ENCODE measurements at regions not wholly inside any gene's neighbourhood (a gene's known extent, or its start where the extent isn't known, plus 50 kb on each side); places are given as distances from the start of the nearest gene placed in this dataset.

DNA sequence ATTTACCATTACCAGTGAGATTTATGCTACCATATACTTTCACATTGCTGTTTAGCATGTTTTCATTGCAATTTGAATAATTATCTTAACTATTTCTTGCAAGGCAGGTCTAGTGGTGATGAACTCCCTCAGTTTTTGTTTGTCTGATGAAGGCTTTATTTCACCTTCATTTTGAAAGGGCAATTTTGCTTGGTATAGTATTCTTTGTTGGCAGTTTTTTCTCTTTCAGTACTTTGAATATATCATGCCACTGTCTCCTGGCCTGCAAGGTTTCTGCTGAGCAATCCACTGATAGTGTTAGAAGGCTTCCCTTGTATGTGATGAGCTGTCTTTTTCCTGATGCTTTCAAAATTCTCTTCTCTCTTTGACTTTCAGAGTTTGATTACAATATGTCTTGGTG lies 188.0 kb downstream of the MARCHF11 start:
- Histone ChIP-seq H2AFZ (ENCODE audit: low read length) (no peak overlapping the region), H3K9me2 (ENCODE audit: insufficient read depth, low read length) (no peaks in the 10 kb centered on the region), H3K4me3 (ENCODE audit: low read depth, low read length, poor library complexity, severe bottlenecking) (no peak overlapping the region), H3K9me3 (ENCODE audit: low read length) (no peaks in the 10 kb centered on the region), H3K4me2 (ENCODE audit: low read length) (no peak overlapping the region), H3K4me1 (ENCODE audit: insufficient read depth, low read length, poor library complexity, severe bottlenecking) (no peaks in the 10 kb centered on the region), H4K20me1 (ENCODE audit: insufficient read depth, low read length) (no peaks in the 10 kb centered on the region), H3K36me3 (ENCODE audit: insufficient read depth, low read length) (no peaks in the 10 kb centered on the region), H3K79me2 (ENCODE audit: insufficient read depth, low read depth, low read length) (no peaks in the 10 kb centered on the region), H3K27ac (ENCODE audit: low read depth, low read length, poor library complexity, severe bottlenecking) (no peak overlapping the region)
- TF ChIP-seq, protein P1, sequence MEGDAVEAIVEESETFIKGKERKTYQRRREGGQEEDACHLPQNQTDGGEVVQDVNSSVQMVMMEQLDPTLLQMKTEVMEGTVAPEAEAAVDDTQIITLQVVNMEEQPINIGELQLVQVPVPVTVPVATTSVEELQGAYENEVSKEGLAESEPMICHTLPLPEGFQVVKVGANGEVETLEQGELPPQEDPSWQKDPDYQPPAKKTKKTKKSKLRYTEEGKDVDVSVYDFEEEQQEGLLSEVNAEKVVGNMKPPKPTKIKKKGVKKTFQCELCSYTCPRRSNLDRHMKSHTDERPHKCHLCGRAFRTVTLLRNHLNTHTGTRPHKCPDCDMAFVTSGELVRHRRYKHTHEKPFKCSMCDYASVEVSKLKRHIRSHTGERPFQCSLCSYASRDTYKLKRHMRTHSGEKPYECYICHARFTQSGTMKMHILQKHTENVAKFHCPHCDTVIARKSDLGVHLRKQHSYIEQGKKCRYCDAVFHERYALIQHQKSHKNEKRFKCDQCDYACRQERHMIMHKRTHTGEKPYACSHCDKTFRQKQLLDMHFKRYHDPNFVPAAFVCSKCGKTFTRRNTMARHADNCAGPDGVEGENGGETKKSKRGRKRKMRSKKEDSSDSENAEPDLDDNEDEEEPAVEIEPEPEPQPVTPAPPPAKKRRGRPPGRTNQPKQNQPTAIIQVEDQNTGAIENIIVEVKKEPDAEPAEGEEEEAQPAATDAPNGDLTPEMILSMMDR (conservative IDR thresholded peaks at IDR 0.05; ENCODE audit: low read length): no peak
- POLR2A ChIA-PET: no interaction called here
- DNase-seq (ENCODE audit: low spot score): no peak
- no TSS peak for BruUV-seq (replicated peaks)
- CTCF ChIA-PET (ENCODE audit: unreplicated experiment): no interaction called here
- intact Hi-C loops (cut with micrococcal nuclease; ENCODE audit: unreplicated experiment): no loop called here
